ENCODE measurements at regions not wholly inside any gene's neighbourhood (a gene's known extent, or its start where the extent isn't known, plus 50 kb on each side); places are given as distances from the start of the nearest gene placed in this dataset.

DNA sequence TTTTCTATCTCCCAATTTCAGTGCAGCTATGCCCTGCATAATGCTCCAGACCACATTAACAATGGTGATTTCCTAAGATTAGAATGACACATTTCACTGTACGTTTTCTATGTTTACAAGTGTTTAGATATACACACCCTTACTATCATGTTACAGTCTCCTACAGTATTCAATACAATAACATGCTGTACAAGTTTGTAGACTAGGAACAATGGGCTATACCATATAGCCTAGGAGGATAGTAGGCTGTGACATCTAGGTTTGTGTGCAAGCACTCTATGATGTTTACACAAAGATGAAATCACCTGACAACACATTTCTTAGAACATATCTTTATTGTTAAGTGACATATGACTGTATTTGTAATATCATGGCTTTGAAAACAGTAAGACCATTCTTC is 1435.6 kb upstream of the NUDT12 start:
- Histone ChIP-seq H3K9ac (ENCODE audit: low read depth in 1 of 2, low read length in 2 of 2) (no peak overlapping the region), H3K36me3 (ENCODE audit: control insufficient read depth in 2 of 2, insufficient read depth in 2 of 2, low read length in 2 of 2) (no peaks in the 10 kb centered on the region), H3K4me3 (ENCODE audit: low read length in 2 of 2) (no peak overlapping the region), H3K9me3 (ENCODE audit: control insufficient read depth in 2 of 2, low read length in 2 of 2) (no peaks in the 10 kb centered on the region), H3K27me3 (ENCODE audit: control insufficient read depth in 2 of 2, insufficient read depth in 2 of 2, low read length in 2 of 2) (no peaks in the 10 kb centered on the region), H3K4me1 (ENCODE audit: control insufficient read depth in 2 of 2, insufficient read depth in 2 of 2, low read length in 2 of 2) (no peaks in the 10 kb centered on the region), H3K27ac (ENCODE audit: low read depth in 2 of 2, low read length in 2 of 2) (no peak overlapping the region)

DNA sequence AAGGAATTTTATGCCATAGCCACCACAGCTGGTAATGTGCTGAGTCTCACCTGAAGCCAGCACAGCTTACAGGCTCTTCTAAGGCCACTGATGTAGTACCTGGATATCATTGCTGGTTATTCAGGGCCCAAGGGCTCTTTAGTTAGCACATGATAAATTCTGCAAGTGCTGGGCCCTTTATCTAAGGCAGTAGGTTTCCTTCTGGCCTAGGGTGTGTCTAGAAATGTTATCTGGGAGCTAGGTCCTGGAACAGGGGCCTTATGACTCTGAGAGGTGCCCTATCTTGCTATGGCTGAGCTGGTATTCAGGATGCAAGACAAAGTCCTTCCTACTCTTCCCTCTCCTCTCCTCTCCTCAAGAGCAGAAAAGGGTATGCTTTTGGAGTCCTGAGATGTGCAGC is 1424.5 kb upstream of the NUDT12 start:
- Histone ChIP-seq H3K27me3 (ENCODE audit: control insufficient read depth in 2 of 2, insufficient read depth in 2 of 2, low read length in 2 of 2) (no peaks in the 10 kb centered on the region), H3K4me3 (ENCODE audit: low read length in 2 of 2) (no peak overlapping the region), H3K9me3 (ENCODE audit: control insufficient read depth in 2 of 2, low read length in 2 of 2) (no peaks in the 10 kb centered on the region), H3K27ac (ENCODE audit: low read depth in 2 of 2, low read length in 2 of 2) (no peak overlapping the region), H3K9ac (ENCODE audit: low read depth in 1 of 2, low read length in 2 of 2) (no peak overlapping the region), H3K36me3 (ENCODE audit: control insufficient read depth in 2 of 2, insufficient read depth in 2 of 2, low read length in 2 of 2) (no peaks in the 10 kb centered on the region), H3K4me1 (ENCODE audit: control insufficient read depth in 2 of 2, insufficient read depth in 2 of 2, low read length in 2 of 2) (no peaks in the 10 kb centered on the region)

DNA sequence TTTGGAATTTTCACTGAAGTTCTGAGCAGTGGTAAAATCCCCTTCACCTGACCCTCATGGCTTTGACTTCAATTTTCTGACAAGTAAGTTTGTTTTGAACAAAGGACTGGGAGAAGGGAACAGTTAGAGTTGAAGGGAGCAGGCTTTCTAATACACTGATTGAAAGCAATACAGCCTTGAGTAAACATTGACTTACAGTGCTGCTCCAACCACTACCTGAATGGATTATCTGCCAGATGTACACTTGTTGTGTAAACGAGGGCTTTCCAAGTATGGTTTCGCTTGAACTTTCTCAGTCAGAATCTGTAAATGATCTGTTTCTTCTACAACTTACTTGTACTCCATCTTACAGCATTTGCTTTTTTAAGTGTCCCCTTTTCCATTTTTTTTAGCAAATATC is 1414.9 kb upstream of the NUDT12 start:
- Histone ChIP-seq H3K27me3 (ENCODE audit: control insufficient read depth in 2 of 2, insufficient read depth in 2 of 2, low read length in 2 of 2) (no peaks in the 10 kb centered on the region), H3K9me3 (ENCODE audit: control insufficient read depth in 2 of 2, low read length in 2 of 2) (no peaks in the 10 kb centered on the region), H3K9ac (ENCODE audit: low read depth in 1 of 2, low read length in 2 of 2) (no peak overlapping the region), H3K27ac (ENCODE audit: low read depth in 2 of 2, low read length in 2 of 2) (no peak overlapping the region), H3K4me1 (ENCODE audit: control insufficient read depth in 2 of 2, insufficient read depth in 2 of 2, low read length in 2 of 2) (no peaks in the 10 kb centered on the region), H3K4me3 (ENCODE audit: low read length in 2 of 2) (no peak overlapping the region), H3K36me3 (ENCODE audit: control insufficient read depth in 2 of 2, insufficient read depth in 2 of 2, low read length in 2 of 2) (no peaks in the 10 kb centered on the region)

DNA sequence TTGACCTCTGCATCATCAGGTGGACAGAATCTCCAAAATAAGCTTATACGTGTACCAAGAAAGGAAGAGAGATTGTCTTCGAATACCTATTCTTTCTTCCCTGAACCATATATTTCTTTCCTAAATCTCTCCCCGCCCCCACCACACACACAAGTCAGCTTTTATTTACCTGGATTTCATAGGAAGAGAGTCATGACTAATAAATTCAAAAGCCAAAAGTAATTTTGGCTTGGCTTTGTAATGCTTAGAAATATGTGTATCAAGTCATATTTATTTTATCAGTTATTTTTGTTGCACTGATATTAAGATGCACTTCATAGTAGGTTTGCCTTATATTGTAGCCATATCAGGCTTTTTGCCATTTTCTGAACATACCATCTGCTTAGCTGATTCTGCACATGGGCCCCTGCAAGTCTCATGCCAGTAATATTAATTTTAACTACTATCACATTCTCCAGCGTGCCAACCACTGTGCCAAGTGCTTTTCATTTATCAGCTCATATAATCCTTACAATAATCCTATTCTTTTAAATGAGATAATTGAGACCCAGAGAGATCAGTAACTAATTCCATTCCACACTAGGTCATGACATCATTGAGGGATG is 1405.3 kb upstream of the NUDT12 start:
- Histone ChIP-seq H3K27ac (ENCODE audit: low read depth in 2 of 2, low read length in 2 of 2) (no peak overlapping the region), H3K9ac (ENCODE audit: low read depth in 1 of 2, low read length in 2 of 2) (no peak overlapping the region), H3K36me3 (ENCODE audit: control insufficient read depth in 2 of 2, insufficient read depth in 2 of 2, low read length in 2 of 2) (no peaks in the 10 kb centered on the region), H3K4me3 (ENCODE audit: low read length in 2 of 2) (no peak overlapping the region), H3K9me3 (ENCODE audit: control insufficient read depth in 2 of 2, low read length in 2 of 2) (no peaks in the 10 kb centered on the region), H3K4me1 (ENCODE audit: control insufficient read depth in 2 of 2, insufficient read depth in 2 of 2, low read length in 2 of 2) (no peaks in the 10 kb centered on the region), H3K27me3 (ENCODE audit: control insufficient read depth in 2 of 2, insufficient read depth in 2 of 2, low read length in 2 of 2) (no peaks in the 10 kb centered on the region)

DNA sequence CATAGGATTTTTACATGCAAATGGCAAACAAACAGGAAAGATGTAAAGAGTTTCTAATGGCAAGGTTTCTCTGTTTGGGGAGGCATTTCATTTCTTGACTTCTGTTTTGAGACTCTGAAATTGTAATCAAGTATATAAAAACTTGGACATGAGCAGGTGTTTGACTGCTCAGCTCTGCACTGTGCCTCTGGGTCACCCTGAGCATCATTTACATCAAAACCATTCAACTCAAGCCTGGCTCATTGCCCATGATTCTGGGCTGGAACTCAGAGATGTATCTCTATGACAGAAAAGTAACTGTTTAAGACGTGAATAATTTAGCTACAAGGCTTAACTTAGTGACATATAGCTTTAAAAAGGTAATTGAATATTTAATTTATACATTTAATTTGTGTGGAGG is 1402.4 kb upstream of the NUDT12 start:
- no peaks in the 10 kb centered on the region for H3K4me1 ChIP-seq (ENCODE audit: control insufficient read depth in 2 of 2, insufficient read depth in 2 of 2, low read length in 2 of 2)
- H3K27me3 ChIP-seq (ENCODE audit: control insufficient read depth in 2 of 2, insufficient read depth in 2 of 2, low read length in 2 of 2): no peaks in the 10 kb centered on the region
- H3K27ac ChIP-seq (ENCODE audit: low read depth in 2 of 2, low read length in 2 of 2): no peak overlapping the region
- H3K9ac ChIP-seq (ENCODE audit: low read depth in 1 of 2, low read length in 2 of 2): no peak overlapping the region
- H3K9me3 ChIP-seq (ENCODE audit: control insufficient read depth in 2 of 2, low read length in 2 of 2): no peaks in the 10 kb centered on the region
- no peaks in the 10 kb centered on the region for H3K36me3 ChIP-seq (ENCODE audit: control insufficient read depth in 2 of 2, insufficient read depth in 2 of 2, low read length in 2 of 2)
- no peak overlapping the region for H3K4me3 ChIP-seq (ENCODE audit: low read length in 2 of 2)

DNA sequence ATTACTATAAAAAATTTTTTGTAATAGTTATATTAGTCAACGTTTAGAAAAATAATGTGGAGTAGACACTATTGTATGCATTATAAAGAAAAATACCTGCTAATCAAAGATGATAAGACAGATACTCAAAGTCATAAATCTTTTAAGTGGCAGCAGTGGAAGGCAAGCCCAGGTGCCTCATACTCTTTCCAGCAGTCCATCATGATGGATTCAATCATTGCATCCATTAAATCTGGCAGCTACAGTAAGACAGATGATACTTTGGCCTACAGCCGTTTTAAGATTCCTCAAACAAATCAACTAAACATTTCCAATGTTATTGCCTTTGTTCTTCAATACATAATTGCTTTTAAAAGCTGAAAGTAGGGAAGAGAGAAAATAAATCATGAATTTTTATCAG is 1392.9 kb upstream of the NUDT12 start:
- Histone ChIP-seq H3K36me3 (ENCODE audit: control insufficient read depth in 2 of 2, insufficient read depth in 2 of 2, low read length in 2 of 2) (no peaks in the 10 kb centered on the region), H3K4me1 (ENCODE audit: control insufficient read depth in 2 of 2, insufficient read depth in 2 of 2, low read length in 2 of 2) (no peaks in the 10 kb centered on the region), H3K9me3 (ENCODE audit: control insufficient read depth in 2 of 2, low read length in 2 of 2) (no peaks in the 10 kb centered on the region), H3K27ac (ENCODE audit: low read depth in 2 of 2, low read length in 2 of 2) (no peak overlapping the region), H3K4me3 (ENCODE audit: low read length in 2 of 2) (no peak overlapping the region), H3K27me3 (ENCODE audit: control insufficient read depth in 2 of 2, insufficient read depth in 2 of 2, low read length in 2 of 2) (no peaks in the 10 kb centered on the region), H3K9ac (ENCODE audit: low read depth in 1 of 2, low read length in 2 of 2) (no peak overlapping the region)

DNA sequence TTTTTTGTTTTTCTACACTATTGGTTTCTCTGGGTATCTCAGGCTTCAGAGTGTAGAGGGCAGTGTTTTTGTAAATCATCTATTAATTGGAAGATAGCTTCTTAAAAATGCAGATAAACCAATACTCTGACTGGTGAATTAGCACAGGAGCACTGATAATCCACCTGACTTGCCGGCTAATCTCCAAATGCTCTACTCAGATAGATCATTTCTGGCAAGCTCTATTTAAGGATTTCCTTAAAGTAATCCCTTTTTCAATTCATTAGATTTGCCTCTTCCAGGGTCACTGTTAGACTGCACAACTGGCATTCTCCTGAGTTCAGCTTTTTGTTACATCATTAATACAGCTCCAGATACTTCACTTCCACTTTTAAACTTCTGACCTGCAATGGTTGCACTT is 1390.3 kb upstream of the NUDT12 start:
- H3K4me3 ChIP-seq (ENCODE audit: low read length in 2 of 2): no peak overlapping the region
- no peak overlapping the region for H3K9ac ChIP-seq (ENCODE audit: low read depth in 1 of 2, low read length in 2 of 2)
- H3K9me3 ChIP-seq (ENCODE audit: control insufficient read depth in 2 of 2, low read length in 2 of 2): no peaks in the 10 kb centered on the region
- no peaks in the 10 kb centered on the region for H3K27me3 ChIP-seq (ENCODE audit: control insufficient read depth in 2 of 2, insufficient read depth in 2 of 2, low read length in 2 of 2)
- no peak overlapping the region for H3K27ac ChIP-seq (ENCODE audit: low read depth in 2 of 2, low read length in 2 of 2)
- H3K36me3 ChIP-seq (ENCODE audit: control insufficient read depth in 2 of 2, insufficient read depth in 2 of 2, low read length in 2 of 2): no peaks in the 10 kb centered on the region
- H3K4me1 ChIP-seq (ENCODE audit: control insufficient read depth in 2 of 2, insufficient read depth in 2 of 2, low read length in 2 of 2): no peaks in the 10 kb centered on the region

DNA sequence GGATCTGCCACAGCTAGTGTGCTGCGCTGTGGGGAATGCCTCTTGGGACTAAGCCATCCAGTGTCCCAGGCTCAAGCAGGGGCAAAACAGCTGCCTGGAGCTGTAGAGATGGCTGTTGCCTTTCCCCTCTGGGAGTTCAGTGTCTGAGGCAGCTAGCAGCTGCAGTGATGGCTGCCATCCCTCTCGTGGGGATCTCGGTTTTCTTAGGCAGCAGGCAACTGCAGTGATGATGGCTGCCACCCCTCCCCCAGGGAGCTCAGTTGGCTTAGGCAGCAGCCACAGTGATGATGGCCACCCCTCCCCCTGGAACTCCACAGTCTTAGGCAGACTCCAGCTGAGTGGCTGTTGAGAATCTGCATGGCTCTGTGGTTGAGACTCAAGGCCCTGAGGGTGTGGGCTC is 1389.2 kb upstream of the NUDT12 start:
- no peaks in the 10 kb centered on the region for H3K9me3 ChIP-seq (ENCODE audit: control insufficient read depth in 2 of 2, low read length in 2 of 2)
- H3K4me3 ChIP-seq (ENCODE audit: low read length in 2 of 2): no peak overlapping the region
- H3K27ac ChIP-seq (ENCODE audit: low read depth in 2 of 2, low read length in 2 of 2): no peak overlapping the region
- no peaks in the 10 kb centered on the region for H3K4me1 ChIP-seq (ENCODE audit: control insufficient read depth in 2 of 2, insufficient read depth in 2 of 2, low read length in 2 of 2)
- H3K9ac ChIP-seq (ENCODE audit: low read depth in 1 of 2, low read length in 2 of 2): no peak overlapping the region
- H3K27me3 ChIP-seq (ENCODE audit: control insufficient read depth in 2 of 2, insufficient read depth in 2 of 2, low read length in 2 of 2): no peaks in the 10 kb centered on the region
- H3K36me3 ChIP-seq (ENCODE audit: control insufficient read depth in 2 of 2, insufficient read depth in 2 of 2, low read length in 2 of 2): no peaks in the 10 kb centered on the region

DNA sequence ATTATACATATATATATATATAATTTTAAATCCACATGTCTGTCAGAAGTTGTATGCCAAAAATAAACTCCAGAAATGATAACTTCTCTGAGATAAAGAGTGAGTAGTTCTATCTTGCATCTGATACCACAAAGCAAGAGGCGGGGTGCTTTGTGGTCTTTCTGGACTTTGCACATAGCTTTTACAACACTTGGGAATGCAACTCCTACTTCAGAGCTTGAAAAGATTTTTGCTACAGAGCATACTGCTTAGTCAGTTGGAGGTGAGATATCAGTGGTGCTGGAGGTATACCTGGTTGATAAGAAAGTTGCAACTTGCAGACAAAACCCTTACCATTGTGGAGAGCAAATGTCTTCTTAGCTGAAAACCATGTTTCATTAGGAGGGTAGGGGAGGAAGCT is 1384.5 kb upstream of the NUDT12 start:
- H3K9ac ChIP-seq (ENCODE audit: low read depth in 1 of 2, low read length in 2 of 2): no peak overlapping the region
- H3K4me3 ChIP-seq (ENCODE audit: low read length in 2 of 2): no peak overlapping the region
- H3K4me1 ChIP-seq (ENCODE audit: control insufficient read depth in 2 of 2, insufficient read depth in 2 of 2, low read length in 2 of 2): no peaks in the 10 kb centered on the region
- no peak overlapping the region for H3K27ac ChIP-seq (ENCODE audit: low read depth in 2 of 2, low read length in 2 of 2)
- H3K27me3 ChIP-seq (ENCODE audit: control insufficient read depth in 2 of 2, insufficient read depth in 2 of 2, low read length in 2 of 2): no peaks in the 10 kb centered on the region
- H3K9me3 ChIP-seq (ENCODE audit: control insufficient read depth in 2 of 2, low read length in 2 of 2): no peaks in the 10 kb centered on the region
- H3K36me3 ChIP-seq (ENCODE audit: control insufficient read depth in 2 of 2, insufficient read depth in 2 of 2, low read length in 2 of 2): no peaks in the 10 kb centered on the region

DNA sequence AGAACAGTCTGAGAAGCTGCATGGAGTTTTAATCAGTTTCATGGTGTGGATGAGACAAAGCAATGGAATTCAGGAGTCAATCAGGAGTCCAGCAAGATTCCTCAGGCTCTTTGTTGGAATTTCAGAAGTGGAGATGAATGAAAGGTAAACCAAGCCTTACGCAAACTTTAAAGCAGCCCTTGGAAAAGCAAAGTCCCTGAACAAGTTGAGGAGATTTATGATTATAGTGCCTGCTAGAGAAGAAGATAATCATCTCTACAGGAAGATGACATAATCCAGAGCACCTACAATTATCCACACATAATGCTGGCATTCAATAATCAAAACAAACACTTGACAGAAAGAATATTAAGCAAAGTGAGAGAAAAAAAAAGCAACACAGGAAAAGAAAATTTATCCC is 1380.1 kb upstream of the NUDT12 start:
- Histone ChIP-seq H3K9ac (ENCODE audit: low read depth in 1 of 2, low read length in 2 of 2) (no peak overlapping the region), H3K27me3 (ENCODE audit: control insufficient read depth in 2 of 2, insufficient read depth in 2 of 2, low read length in 2 of 2) (no peaks in the 10 kb centered on the region)

More for the DNA sequence above, 1380.1 kb upstream of the NUDT12 start:
- Histone ChIP-seq H3K9me3 (ENCODE audit: control insufficient read depth in 2 of 2, low read length in 2 of 2) (no peaks in the 10 kb centered on the region), H3K4me1 (ENCODE audit: control insufficient read depth in 2 of 2, insufficient read depth in 2 of 2, low read length in 2 of 2) (no peaks in the 10 kb centered on the region), H3K4me3 (ENCODE audit: low read length in 2 of 2) (no peak overlapping the region), H3K36me3 (ENCODE audit: control insufficient read depth in 2 of 2, insufficient read depth in 2 of 2, low read length in 2 of 2) (no peaks in the 10 kb centered on the region), H3K27ac (ENCODE audit: low read depth in 2 of 2, low read length in 2 of 2) (no peak overlapping the region)
